HT1080 (cell line): ENCODE measurements at regions not wholly inside any gene's neighbourhood (a gene's known extent, or its start where the extent isn't known, plus 50 kb on each side); places are given as distances from the start of the nearest gene placed in this dataset.

ENCODE experiments used
- DNase-seq: peaks from one replicate; pipeline ENCODE4 v3.0.0-alpha.2; 2015; ENCODE audit warnings: low read depth

GRCh38 chr7:106775975-106776607, 89.0 kb upstream of the PIK3CG start:
- DNase-seq, result no peak

DNA sequence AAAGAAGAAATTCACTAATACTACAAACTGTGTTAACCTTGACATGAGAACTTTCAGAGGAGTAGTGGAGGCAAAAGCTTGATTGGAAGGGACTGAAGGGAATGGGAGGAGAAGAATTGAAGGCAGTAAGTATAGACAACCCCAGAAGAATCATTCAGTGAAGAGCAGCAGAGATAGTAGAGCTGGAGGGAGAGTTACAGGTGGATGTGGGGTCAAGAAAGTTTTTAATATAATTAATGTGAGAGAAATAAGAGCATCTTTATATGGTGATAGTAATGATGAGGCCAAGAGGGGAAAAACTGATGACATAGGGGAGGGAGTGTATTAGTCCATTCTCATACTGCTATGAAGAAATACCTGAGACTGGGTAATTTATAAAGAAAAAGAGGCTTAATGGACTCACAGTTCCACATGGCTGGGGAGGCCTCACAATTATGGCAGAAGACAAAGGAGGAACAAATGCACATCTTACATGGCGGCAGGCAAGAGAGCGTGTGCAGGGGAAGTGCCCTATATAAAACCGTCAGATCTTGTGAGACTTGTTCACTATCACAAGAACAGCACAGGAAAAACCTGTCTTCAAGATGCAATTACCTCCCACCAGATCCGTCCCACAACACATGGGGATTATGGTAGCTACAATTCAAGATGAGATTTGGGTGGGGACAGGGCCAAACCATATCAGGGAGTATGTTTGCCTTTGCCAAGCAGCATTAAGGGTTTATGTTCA, 88.3 kb upstream of the PIK3CG start:
- DNase-seq, result no peak

DNA sequence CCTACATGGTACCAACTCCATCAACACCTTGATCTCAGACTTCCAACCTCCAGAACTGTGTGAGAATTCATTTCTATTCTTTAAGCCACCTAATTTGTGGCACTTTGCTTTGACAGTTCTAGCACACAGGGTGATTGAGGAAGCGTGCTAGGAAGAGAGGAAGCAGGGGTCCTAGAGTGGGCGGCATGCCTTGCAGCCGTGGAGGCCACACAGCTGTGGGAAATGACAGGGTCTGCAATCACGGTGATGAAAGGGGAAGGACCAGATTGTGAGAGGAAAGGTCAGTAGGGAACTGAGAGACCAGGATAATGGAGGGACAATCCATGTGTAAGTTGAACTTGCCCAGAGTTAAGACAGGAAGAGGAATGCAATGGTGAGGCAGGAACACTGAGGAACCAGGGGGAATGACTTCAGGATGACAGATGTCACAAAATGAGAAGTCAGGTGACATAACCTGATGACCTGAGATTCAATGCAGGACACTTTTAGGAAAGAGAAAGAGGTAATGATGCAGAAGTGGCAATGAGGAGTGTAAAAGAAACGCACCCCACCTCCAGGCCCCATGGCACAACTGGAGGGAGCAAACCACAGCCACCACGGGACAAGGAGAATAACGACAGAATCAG, 87.3 kb upstream of the PIK3CG start:
- DNase-seq, result no peak

DNA sequence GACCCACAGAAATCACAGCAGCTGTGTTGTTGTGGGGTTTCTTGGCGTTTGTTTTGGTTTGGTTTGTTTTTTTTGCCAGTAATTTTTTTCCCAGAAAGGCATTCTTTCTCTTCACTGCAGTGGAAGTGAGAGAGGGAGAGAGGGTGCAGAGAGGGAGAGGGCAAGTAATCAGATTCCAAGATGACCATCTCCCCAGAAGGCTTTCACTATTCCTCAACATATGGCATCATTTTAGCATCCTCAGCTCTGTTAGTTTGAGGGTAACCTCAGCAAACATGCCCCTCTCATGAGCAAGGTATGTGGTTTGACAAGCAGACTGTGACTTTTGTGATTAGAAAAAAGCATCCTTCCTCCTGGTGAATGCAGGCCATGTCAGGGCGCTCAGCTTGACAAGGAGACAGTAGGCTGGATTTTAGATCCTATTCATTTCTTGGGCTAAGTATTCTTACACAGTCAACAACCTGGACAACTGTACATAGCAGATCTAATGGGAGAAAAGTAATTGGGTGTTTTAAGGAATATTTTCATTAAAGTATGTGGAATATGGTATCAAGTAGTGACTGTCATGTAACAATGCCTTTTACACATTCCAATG, 86.3 kb upstream of the PIK3CG start:
- DNase-seq, result no peak

DNA sequence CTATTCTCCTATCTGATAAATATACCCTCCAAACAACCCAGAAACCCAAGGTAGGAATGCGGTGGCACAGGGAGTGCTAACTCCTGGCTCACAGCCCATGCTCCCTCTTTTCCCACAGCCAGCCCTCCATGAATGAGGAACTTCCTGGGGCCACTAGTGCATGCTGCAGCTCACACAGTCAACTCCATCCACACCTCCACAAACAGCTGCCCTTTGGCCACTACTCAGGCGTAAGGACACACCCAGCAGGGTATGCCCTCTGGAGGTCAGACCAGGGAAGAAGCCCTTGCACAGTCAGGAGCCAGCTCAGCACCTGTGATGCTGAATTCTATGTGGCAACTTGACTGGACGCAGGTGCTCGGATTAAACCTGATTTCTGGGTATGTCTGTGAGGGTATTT, 85.2 kb upstream of the PIK3CG start:
- no peak for DNase-seq

- DNase-seq, result no peak
Observed at GRCh38 chr7:106781007-106781406, 84.1 kb upstream of the PIK3CG start.

- no peak for DNase-seq
Observed at GRCh38 chr7:106781828-106782544, 83.1 kb upstream of the PIK3CG start.

- DNase-seq, result no peak
Observed at GRCh38 chr7:106783286-106783685, 81.8 kb upstream of the PIK3CG start.

DNA sequence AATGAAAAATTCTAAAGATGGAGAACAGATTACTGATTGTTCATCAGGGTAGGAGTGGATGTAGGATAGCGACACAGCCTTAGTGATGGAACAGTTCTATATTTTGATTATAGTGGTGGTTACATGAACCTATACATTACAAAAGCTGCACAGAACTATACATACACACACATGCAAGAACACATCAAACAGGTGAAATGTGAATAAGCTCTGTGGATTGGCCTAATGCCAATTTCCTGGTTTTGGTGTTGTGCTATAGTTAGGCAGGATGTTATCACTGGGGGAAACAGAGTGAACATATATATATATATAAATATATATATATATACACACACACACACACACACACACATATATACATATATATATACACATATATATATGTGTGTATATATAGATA, 76.4 kb upstream of the PIK3CG start:
- no peak for DNase-seq

- DNase-seq, result no peak
Observed at GRCh38 chr7:106791526-106791925, 73.6 kb upstream of the PIK3CG start.

GRCh38 chr7:106792233-106792926, 72.7 kb upstream of the PIK3CG start:
- DNase-seq, result no peak

DNA sequence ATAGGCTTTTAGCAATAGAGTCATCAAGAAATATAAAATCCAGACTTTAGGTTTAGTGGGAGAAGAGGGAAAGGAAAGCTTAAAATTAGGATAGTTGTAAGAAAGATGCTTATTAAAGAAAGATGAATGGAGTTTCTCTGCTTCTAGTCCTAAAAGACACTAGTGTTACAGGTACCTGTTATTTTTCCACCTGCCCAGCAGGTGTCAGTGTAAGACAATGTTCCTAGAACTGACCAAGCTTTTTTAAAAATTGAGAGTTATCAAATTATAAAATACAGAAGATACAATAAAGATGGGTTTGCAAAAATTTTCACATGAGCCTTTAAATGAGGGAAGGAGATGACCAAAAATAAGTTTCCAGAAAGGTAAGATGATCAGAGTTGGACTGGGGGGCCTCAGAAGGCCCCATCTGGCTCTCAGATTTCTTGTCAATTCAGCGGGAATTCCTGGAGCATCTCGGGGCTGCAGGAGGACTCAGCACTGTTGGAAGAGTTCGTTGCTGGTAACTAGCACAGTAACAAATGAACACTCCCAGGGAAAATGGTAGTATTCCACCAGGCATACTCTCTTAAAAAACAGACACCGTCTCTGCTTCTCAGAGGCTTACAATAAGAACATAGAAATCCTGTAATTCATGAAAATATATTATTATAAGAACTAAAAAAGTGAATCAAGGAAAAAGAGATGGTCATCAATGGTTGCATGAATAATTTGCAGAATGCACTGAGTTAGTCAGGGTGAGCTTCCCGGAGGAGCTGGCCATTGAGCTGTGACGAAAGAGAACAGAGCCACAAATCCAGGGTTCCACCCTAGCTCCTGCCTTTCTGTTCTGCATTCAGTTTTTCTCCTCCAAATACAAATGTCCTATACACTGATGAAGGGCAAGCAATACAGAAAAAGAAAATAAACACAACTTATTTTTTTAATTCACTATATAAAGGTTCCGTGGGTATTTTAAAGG, 71.8 kb upstream of the PIK3CG start:
- no peak for DNase-seq

- no peak for DNase-seq
Observed at GRCh38 chr7:106794276-106795083, 70.6 kb upstream of the PIK3CG start.

DNA sequence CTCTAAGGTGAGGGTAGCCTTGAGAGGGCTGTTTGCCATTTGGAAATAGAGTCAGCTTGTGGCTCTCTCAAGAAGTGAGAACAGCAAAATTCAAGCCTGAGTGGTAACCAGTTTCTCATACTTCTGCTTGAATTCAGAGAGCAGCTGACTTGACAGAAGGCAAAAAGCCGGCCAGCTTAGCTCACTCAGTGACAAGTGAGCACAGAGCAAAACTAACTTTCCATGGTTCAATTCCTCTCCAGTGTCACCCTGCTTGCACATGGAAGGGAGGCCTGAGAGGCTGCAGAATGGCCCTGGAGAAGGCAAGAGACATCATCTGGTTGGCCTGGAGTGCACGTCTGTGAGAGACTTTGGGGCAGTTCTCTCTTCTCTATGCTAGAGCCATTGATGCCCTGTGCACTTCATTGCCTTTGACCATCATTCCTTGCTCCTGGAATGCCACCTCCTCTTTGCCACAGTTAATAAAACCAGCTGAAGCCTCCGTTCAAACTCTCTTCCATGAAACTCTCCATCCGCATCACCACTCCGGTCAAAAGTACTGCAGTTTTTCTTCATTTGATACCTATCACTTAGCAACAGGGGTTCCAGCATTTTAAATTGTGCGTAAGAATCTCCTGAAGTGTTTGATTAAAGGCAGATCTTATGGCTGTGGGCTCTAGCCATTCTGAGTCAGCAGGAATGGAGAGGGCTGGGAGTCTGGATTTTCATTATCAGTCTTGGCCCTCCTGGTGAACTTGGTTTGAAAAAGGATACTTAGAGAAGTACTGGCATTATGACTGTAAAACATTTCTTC, 69.8 kb upstream of the PIK3CG start:
- no peak for DNase-seq

GRCh38 chr7:106795877-106796231, 69.2 kb upstream of the PIK3CG start:
- no peak for DNase-seq

DNA sequence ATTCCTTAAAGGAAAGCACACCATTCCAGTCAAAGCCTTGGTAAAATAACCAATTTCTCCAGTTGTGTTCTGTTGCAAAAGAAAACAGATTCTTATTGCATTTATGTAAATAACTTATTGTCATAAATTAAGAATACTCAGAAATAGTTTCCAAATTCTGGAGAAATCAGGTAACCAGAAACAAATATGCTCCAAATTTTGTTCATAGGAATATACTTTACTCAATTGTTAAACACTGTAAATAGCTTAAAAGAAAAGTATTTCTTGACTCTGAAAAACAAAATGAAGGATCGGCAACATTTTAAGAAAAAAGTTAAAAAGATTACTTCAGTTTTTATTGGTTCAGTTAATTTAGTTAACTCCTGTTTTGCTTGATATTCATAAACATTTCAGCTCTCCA, 67.1 kb upstream of the PIK3CG start:
- no peak for DNase-seq

GRCh38 chr7:106802589-106802988, 62.5 kb upstream of the PIK3CG start:
- DNase-seq, result no peak

DNA sequence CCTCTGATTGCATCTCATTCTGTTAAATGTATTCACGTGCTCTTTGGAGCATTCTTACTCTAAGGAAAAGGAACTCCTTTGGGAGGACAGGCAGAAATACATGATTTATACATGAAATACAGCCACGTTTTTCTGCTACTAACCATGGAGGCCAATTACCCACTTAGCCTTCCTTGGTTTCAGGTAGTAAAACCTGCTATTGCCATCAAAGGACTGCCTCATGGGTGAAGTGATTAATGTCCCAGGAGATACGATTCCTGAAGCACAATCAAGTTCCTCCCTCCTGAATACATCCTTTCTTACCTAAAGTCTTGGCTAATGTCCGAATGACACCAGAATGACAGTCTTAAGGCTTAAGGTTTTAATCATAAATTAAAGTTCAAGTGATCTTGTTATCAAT, 58.5 kb upstream of the PIK3CG start:
- DNase-seq, result no peak
